ENCODE measurements at regions not wholly inside any gene's neighbourhood (a gene's known extent, or its start where the extent isn't known, plus 50 kb on each side); places are given as distances from the start of the nearest gene placed in this dataset.

DNA sequence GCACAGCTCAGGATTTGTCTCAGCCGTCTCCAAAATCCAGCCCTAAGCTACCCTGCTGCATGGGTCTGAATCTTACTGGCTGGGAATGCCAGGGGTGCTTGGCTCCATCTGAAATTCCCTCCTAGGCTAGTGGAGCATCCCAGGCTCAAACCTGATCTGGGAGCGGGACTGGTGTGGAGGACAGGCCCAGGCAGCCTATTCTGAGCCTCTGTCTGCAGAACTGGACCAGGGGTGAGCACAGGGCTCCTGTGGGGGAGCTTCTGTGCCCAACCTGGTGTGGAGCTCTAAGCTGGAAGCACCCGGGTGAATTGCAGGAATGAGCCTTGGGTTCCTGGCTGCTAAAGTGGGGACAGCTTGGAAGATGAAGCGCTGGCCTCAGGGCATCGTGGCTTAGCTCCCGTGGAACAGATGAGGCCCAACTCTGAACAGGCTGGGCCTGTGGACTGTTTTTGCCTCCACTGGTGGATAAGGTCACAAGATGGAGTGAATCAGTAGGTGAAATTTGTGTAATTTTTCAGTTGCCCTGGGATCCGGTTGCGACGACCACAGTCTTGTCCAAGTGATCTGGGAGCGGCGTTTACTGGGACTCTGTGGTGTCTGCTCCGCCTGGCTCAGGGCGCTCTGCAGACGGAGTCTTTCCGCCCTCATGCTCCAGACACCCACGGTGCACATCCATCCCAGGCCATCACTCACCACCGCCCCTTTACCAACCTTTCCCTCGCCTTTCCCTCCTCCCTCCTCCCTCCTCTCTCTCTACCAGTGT is 79.5 kb downstream of the TEX29 start:
- H3K27ac ChIP-seq = no peak overlapping the region
- no peak for TF ChIP-seq ZFX (IDR thresholded peaks at IDR 0.05; ENCODE audit: borderline replicate concordance)

DNA sequence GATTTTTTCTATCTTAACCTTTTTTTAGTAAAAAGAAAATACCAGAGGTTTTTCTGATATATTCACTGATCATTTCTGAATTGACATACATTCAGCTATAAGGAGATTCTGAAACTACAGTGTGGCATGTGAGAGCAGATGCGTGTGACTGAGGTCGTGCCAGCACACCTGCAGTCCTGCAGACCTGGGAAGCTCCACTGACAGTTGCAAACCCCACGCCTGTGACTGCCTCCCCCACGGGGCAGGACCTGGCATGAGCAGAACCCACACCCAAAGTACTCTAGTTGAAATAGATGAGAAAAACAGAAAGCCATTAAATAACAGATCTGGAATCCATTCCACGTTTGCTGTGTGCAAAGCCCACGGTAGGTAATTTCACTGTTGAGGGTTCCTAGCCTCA is 80.7 kb downstream of the TEX29 start:
- TF ChIP-seq ZFX (IDR thresholded peaks at IDR 0.05; ENCODE audit: borderline replicate concordance) (no peak), CTCF (IDR thresholded peaks at IDR 0.05) (no peak)
- no peak overlapping the region for H3K27ac ChIP-seq

DNA sequence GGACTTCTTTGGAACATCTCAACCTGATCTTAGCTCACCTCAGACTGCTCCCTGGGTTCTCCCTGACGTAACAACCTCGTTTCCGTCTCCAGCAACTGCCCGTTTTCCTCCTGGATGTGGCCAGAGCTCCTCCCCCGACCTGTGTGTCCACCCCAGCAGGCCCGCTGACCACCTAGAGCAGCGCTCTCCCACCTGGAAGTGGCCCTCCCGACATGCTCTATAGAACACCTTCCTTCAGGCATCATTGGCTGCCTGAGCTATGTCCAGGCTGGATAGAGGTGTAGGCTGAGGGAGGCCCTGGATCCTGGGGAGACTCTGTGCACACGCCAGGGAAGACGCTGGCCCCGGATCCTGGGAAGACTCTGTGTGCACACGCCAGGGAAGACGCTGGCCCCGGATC is 81.3 kb downstream of the TEX29 start:
- TF ChIP-seq CTCF (IDR thresholded peaks at IDR 0.05) (no peak), ZFX (IDR thresholded peaks at IDR 0.05; ENCODE audit: borderline replicate concordance) (no peak)
- no peak overlapping the region for H3K27ac ChIP-seq

- TF ChIP-seq ZFX (IDR thresholded peaks at IDR 0.05; ENCODE audit: borderline replicate concordance) (no peak), CTCF (IDR thresholded peaks at IDR 0.05) (no peak)
Measured at GRCh38 chr13:111402441-111402840, 82.0 kb downstream of the TEX29 start.

DNA sequence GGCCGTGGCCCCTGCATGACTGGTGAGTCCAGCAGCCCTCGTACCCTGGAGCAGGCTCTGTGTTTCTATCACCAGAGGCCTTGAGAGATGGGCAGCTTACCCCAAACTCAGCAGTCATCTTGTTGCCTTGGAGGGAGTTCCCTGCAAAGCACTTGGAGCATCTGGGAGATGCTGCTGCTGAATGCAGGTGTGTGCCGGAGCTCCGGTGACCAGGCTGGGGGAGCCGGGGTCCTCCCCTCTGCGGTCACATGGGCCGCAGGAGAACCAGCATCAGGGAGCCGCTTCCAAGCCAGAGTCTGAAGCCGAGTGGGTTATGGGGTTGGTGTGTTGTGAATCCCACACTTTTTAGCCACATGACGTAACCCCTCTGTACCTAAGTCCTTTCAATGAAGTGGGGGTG is 82.8 kb downstream of the TEX29 start:
- no peak overlapping the region for H3K27ac ChIP-seq
- TF ChIP-seq CTCF (IDR thresholded peaks at IDR 0.05) (no peak), ZFX (IDR thresholded peaks at IDR 0.05; ENCODE audit: borderline replicate concordance) (no peak)

More at GRCh38 chr13:111402441-111402840, 82.0 kb downstream of the TEX29 start:
- no peak overlapping the region for H3K27ac ChIP-seq

DNA sequence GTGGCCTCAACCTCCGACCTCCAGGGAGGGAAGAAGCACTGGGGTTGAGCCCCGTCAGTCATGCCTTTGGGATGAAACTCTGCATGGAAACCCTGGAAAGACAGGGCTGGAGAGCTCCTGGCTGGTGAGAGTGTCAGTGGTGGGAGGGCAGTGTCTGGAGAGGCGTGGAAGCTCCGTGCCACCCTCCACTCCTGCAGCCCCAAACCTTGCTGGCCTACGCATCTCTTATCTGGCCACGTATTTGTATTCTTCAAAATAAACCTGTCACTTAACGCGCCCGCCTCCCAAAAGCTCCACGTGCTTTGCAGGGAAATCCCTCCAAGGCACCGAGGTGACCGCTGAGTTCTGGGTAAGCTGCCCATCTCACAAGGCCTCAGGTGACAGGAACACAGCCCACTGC is 84.3 kb downstream of the TEX29 start:
- no peak overlapping the region for H3K27ac ChIP-seq
- no peak for TF ChIP-seq CTCF (IDR thresholded peaks at IDR 0.05)
- TF ChIP-seq ZFX (IDR thresholded peaks at IDR 0.05; ENCODE audit: borderline replicate concordance) = no peak

DNA sequence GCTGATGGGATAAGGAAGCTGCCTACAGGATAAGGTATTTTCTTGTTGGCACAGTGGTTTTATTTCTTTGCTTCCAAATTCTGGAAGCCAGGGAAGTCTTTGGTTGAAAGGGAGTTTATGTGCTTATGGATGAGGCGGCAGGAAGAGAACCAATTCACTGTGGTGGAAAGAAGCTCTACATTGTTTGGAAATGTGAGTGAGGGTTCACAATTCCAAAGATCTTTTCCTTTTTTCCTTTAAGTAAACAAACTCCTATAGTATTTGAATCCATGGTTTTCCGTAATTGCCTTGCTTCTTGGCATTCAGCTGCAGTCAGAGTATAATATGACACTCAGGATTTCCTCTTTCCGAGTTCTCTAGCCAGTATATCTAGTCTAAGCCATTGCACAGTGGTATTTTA is 86.2 kb downstream of the TEX29 start:
- H3K27ac ChIP-seq = no peak overlapping the region
- no peak for TF ChIP-seq ZFX (IDR thresholded peaks at IDR 0.05; ENCODE audit: borderline replicate concordance)

GRCh38 chr13:111407381-111408131 is 87.1 kb downstream of the TEX29 start:
- TF ChIP-seq CTCF (IDR thresholded peaks at IDR 0.05) (no peak), ZFX (IDR thresholded peaks at IDR 0.05; ENCODE audit: borderline replicate concordance) (no peak)
- H3K27ac ChIP-seq = no peak overlapping the region
